WTC11 (cell line): ENCODE measurements at regions not wholly inside any gene's neighbourhood (a gene's known extent, or its start where the extent isn't known, plus 50 kb on each side); places are given as distances from the start of the nearest gene placed in this dataset.

Experiments used
- ATAC-seq: fragments of 200-7000 bp; cut with Tn5 transposase; 2 replicates; pipeline ENCODE4 v1.10.0; 2021; ENCODE audit warnings: mild to moderate bottlenecking, moderate library complexity
- CTCF ChIA-PET: fragments of 300-600 bp; sonication (Branson Sonifier 250); formaldehyde crosslinking; loops from one replicate; lab custom pipeline; 2021; ENCODE audit warnings: antibody characterized with exemption; lab: Charles Lee
- POLR2A ChIA-PET: fragments of 350-600 bp; sonication (Branson Sonifier 250); formaldehyde crosslinking; loops from one replicate; lab custom pipeline; 2021; ENCODE audit warnings: antibody characterized with exemption; lab: Charles Lee
- DNase-seq: peaks from one replicate; pipeline ENCODE4 v3.0.0; 2021; ENCODE audit warnings: low spot score
- H3K27ac Mint-ChIP-seq: 2 replicates; pipeline ENCODE4 v1.8.0; 2021; ENCODE audit warnings: mixed read lengths
- H3K27me3 Mint-ChIP-seq: 2 replicates; pipeline ENCODE4 v1.8.0; 2021; ENCODE audit warnings: low read depth, mild to moderate bottlenecking, moderate library complexity, mixed read lengths
- H3K36me3 Mint-ChIP-seq: 2 replicates; pipeline ENCODE4 v1.8.0; 2021; ENCODE audit warnings: mixed read lengths
- H3K4me1 Mint-ChIP-seq: 2 replicates; pipeline ENCODE4 v1.8.0; 2022; ENCODE audit warnings: mixed read lengths
- H3K4me3 Mint-ChIP-seq: 2 replicates; pipeline ENCODE4 v1.8.0; 2021; ENCODE audit warnings: mild to moderate bottlenecking, moderate library complexity, mixed read lengths
- H3K9me3 Mint-ChIP-seq: 2 replicates; pipeline ENCODE4 v1.8.0; 2021; ENCODE audit warnings: mixed read lengths
- CDX4 ChIP-seq: fragments of 250-450 bp; sonication (Bioruptor Pico); IDR thresholded peaks from 2 replicates; pipeline ENCODE4 v1.9.0; 2021; ENCODE audit warnings: moderate library complexity, mild to moderate bottlenecking, inconsistent platforms, borderline replicate concordance
- E2F5 ChIP-seq: sonication (generic); formaldehyde crosslinking; IDR thresholded peaks from 2 replicates; pipeline ENCODE4 v1.8.1; 2022; ENCODE audit warnings: mild to moderate bottlenecking, moderate library complexity, missing genetic modification reagents
- EMX1 ChIP-seq: fragments of 250-450 bp; sonication (Bioruptor Pico); IDR thresholded peaks from 2 replicates; pipeline ENCODE4 v1.8.0; 2021; ENCODE audit warnings: mild to moderate bottlenecking
- GABPB1 ChIP-seq: sonication (generic); formaldehyde crosslinking; IDR thresholded peaks from 2 replicates; pipeline ENCODE4 v1.8.1; 2023; ENCODE audit warnings: mild to moderate bottlenecking, missing genetic modification reagents
- MXD4 ChIP-seq: fragments of 250-450 bp; sonication (Bioruptor Pico); IDR thresholded peaks from 2 replicates; pipeline ENCODE4 v1.8.0; 2021; ENCODE audit warnings: mild to moderate bottlenecking, moderate library complexity, borderline replicate concordance
- NFATC4 ChIP-seq: fragments of 250-450 bp; sonication (Bioruptor Pico); IDR thresholded peaks from 2 replicates; pipeline ENCODE4 v1.9.0; 2021; ENCODE audit warnings: mild to moderate bottlenecking
- NR3C1 ChIP-seq: sonication (generic); formaldehyde crosslinking; conservative IDR thresholded peaks from 2 replicates; pipeline ENCODE4 v1.8.1; 2023; ENCODE audit warnings: low read depth, mild to moderate bottlenecking, missing genetic modification reagents
- RELA ChIP-seq: sonication (generic); formaldehyde crosslinking; IDR thresholded peaks from 2 replicates; pipeline ENCODE4 v1.8.1; 2022; ENCODE audit warnings: missing genetic modification reagents, mild to moderate bottlenecking, borderline replicate concordance
- RORB ChIP-seq: fragments of 250-450 bp; sonication (Bioruptor Pico); IDR thresholded peaks from 2 replicates; pipeline ENCODE4 v1.9.0; 2021; ENCODE audit warnings: mild to moderate bottlenecking
- TCF7 ChIP-seq: sonication (generic); formaldehyde crosslinking; IDR thresholded peaks from 2 replicates; pipeline ENCODE4 v1.8.0; 2022; ENCODE audit warnings: mild to moderate bottlenecking, low read depth, missing genetic modification reagents, moderate library complexity
- TP53 ChIP-seq: sonication (generic); formaldehyde crosslinking; IDR thresholded peaks from 2 replicates; pipeline ENCODE4 v1.8.1; 2023; ENCODE audit warnings: mild to moderate bottlenecking, missing genetic modification reagents
- USF2 ChIP-seq: sonication (generic); formaldehyde crosslinking; IDR thresholded peaks from 2 replicates; pipeline ENCODE4 v1.8.1; 2023; ENCODE audit warnings: mild to moderate bottlenecking, missing genetic modification reagents, moderate library complexity
- ZNF219 ChIP-seq: sonication (generic); formaldehyde crosslinking; IDR thresholded peaks from 2 replicates; pipeline ENCODE4 v1.8.0; 2023; ENCODE audit warnings: missing genetic modification reagents, mild to moderate bottlenecking, borderline replicate concordance
- ZNF423 ChIP-seq: fragments of 250-450 bp; sonication (Bioruptor Pico); IDR thresholded peaks from 2 replicates; pipeline ENCODE4 v2.1.2; 2022; ENCODE audit warnings: mild to moderate bottlenecking, moderate library complexity
- TF ChIP-seq, protein P1 (sequence below): sonication (generic); formaldehyde crosslinking; IDR thresholded peaks from 2 replicates; pipeline ENCODE4 v1.8.0; 2022; ENCODE audit warnings: missing genetic modification reagents
- TF ChIP-seq, protein P2 (sequence below): fragments of 250-450 bp; sonication (Bioruptor Pico); IDR thresholded peaks from 2 replicates; pipeline ENCODE4 v1.8.0; 2021; ENCODE audit warnings: mild to moderate bottlenecking
- TF ChIP-seq, protein P3 (sequence below): sonication (generic); formaldehyde crosslinking; IDR thresholded peaks from 2 replicates; pipeline ENCODE4 v1.8.0; 2023; ENCODE audit warnings: missing genetic modification reagents, mild to moderate bottlenecking, borderline replicate concordance

DNA sequence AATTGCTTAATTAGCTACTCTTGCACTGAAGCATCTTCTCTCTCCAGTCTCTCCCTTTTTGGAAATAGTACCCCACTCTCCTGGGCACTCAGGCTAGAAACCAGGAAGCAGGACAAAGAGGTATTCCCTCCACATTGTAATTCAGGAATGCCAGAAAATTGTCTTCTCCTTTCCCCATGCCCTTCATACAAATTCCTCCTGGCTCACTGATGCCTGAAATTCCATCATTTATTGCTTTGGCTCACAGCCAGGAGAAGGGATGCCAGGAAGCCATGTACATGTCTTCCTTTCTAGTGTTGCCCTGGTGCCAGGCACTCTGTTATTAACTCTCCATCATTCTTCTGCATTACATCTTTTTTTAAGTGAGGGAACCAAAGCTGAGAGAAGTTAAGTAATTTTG, 716.5 kb upstream of the C9orf72 start (continued):
- TF ChIP-seq, protein P1, sequence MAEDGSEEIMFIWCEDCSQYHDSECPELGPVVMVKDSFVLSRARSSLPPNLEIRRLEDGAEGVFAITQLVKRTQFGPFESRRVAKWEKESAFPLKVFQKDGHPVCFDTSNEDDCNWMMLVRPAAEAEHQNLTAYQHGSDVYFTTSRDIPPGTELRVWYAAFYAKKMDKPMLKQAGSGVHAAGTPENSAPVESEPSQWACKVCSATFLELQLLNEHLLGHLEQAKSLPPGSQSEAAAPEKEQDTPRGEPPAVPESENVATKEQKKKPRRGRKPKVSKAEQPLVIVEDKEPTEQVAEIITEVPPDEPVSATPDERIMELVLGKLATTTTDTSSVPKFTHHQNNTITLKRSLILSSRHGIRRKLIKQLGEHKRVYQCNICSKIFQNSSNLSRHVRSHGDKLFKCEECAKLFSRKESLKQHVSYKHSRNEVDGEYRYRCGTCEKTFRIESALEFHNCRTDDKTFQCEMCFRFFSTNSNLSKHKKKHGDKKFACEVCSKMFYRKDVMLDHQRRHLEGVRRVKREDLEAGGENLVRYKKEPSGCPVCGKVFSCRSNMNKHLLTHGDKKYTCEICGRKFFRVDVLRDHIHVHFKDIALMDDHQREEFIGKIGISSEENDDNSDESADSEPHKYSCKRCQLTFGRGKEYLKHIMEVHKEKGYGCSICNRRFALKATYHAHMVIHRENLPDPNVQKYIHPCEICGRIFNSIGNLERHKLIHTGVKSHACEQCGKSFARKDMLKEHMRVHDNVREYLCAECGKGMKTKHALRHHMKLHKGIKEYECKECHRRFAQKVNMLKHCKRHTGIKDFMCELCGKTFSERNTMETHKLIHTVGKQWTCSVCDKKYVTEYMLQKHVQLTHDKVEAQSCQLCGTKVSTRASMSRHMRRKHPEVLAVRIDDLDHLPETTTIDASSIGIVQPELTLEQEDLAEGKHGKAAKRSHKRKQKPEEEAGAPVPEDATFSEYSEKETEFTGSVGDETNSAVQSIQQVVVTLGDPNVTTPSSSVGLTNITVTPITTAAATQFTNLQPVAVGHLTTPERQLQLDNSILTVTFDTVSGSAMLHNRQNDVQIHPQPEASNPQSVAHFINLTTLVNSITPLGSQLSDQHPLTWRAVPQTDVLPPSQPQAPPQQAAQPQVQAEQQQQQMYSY (CRISPR knock-in tag) = no peak

DNA sequence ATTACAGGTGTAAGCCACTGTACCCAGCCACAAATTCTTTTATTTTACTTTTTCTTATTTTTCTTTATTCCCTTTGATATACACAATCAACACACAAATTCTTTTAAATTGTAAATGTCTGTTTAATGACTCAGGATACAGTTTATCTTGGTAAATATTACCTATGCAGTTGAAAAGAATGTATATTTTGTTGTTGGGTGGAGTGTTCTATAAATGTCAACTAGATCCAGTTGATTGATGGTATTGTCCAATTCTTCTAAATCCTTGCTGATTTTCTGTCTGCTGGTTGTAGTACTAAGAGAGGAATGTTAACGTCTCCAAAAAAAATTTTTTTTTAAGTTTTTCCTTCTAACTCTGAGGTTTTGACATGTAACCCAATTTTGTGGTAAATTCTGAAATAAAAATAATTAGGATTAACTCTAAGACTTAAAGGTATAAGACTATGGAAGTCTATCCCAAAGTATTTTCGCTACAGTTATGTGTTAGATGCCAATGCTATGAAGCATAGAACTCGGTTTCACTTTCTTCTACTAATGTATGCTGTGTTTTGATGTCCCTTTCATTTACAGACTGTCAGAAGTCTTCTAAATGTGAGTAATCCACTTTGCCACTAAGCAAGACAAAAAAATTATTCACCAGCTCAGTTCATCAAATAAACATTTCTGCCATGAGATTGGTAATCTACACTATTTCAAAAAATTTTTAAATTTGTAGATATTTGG, 720.2 kb upstream of the C9orf72 start:
- H3K27me3 Mint-ChIP-seq = no peaks in the 10 kb centered on the region
- peaks cover 15% of the 10 kb centered on the region for H3K4me1 Mint-ChIP-seq
- DNase-seq = no peak
- peaks cover 25% of the 10 kb centered on the region for H3K9me3 Mint-ChIP-seq
- no peak overlapping the region for H3K4me3 Mint-ChIP-seq
- peaks cover 6% of the 10 kb centered on the region; the same call in 1 of the 2 replicates for H3K36me3 Mint-ChIP-seq
- no peak overlapping the region for H3K27ac Mint-ChIP-seq
- ChIA-PET CTCF (no interaction called here), POLR2A (no interaction called here)
- no peak for ATAC-seq
- TF ChIP-seq, protein P2, sequence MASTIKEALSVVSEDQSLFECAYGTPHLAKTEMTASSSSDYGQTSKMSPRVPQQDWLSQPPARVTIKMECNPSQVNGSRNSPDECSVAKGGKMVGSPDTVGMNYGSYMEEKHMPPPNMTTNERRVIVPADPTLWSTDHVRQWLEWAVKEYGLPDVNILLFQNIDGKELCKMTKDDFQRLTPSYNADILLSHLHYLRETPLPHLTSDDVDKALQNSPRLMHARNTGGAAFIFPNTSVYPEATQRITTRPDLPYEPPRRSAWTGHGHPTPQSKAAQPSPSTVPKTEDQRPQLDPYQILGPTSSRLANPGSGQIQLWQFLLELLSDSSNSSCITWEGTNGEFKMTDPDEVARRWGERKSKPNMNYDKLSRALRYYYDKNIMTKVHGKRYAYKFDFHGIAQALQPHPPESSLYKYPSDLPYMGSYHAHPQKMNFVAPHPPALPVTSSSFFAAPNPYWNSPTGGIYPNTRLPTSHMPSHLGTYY (CRISPR knock-in tag) = no peak
- no peak for TF ChIP-seq NR3C1 (CRISPR knock-in tag)

GRCh38 chr9:28301281-28301680, 728.0 kb upstream of the C9orf72 start:
- ChIA-PET CTCF (no interaction called here), POLR2A (no interaction called here)
- DNase-seq (no peak), ATAC-seq (no peak)
- Mint-ChIP-seq H3K4me3 (no peak overlapping the region), H3K27me3 (no peaks in the 10 kb centered on the region), H3K9me3 (peaks cover 4% of the 10 kb centered on the region; the same call in 1 of the 2 replicates)
- no peak for TF ChIP-seq TCF7
- TF ChIP-seq, all 79 proteins: peak for 0
- H3K4me1 Mint-ChIP-seq = peaks cover 4% of the 10 kb centered on the region; the same call in 1 of the 2 replicates
- no peaks in the 10 kb centered on the region for H3K36me3 Mint-ChIP-seq
- H3K27ac Mint-ChIP-seq = no peak overlapping the region

DNA sequence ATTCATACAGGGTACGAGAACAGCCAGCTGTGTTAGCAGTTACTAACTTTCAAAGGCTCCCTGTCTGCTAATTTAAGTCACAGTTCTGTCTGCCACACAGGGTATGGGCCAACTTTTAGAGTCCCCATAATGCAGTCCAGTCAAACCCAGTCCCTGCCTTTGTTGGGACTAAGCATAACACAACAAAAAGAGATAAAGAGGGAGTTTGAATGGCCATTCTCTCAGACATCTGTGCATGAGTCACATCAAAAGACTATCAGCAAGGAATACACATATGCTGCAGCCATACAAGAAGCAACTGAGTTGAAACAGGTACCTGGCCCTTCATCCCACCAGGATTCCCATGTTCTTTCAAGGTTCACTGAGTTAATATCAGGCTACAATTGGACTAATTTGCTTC, 744.5 kb upstream of the C9orf72 start:
- H3K9me3 Mint-ChIP-seq = no peaks in the 10 kb centered on the region
- DNase-seq = no peak
- peaks cover 5% of the 10 kb centered on the region for H3K4me1 Mint-ChIP-seq
- no peak overlapping the region for H3K4me3 Mint-ChIP-seq
- CTCF ChIA-PET = no interaction called here
- no peak overlapping the region for H3K27ac Mint-ChIP-seq
- H3K36me3 Mint-ChIP-seq = no peaks in the 10 kb centered on the region
- peak; percentile 30; the same call in 1 of the 2 replicates for ATAC-seq
- no peaks in the 10 kb centered on the region for H3K27me3 Mint-ChIP-seq
- POLR2A ChIA-PET = no interaction called here
- no peak for TF ChIP-seq MXD4
- no peak for TF ChIP-seq ZNF219 (CRISPR knock-in tag)
- no peak for TF ChIP-seq E2F5 (CRISPR knock-in tag)
- no peak for TF ChIP-seq TP53 (CRISPR knock-in tag)
- TF ChIP-seq NFATC4 (CRISPR knock-in tag) = no peak
- TF ChIP-seq EMX1 (CRISPR knock-in tag) = no peak
- TF ChIP-seq CDX4 (CRISPR knock-in tag) = no peak
- TF ChIP-seq, protein P3, sequence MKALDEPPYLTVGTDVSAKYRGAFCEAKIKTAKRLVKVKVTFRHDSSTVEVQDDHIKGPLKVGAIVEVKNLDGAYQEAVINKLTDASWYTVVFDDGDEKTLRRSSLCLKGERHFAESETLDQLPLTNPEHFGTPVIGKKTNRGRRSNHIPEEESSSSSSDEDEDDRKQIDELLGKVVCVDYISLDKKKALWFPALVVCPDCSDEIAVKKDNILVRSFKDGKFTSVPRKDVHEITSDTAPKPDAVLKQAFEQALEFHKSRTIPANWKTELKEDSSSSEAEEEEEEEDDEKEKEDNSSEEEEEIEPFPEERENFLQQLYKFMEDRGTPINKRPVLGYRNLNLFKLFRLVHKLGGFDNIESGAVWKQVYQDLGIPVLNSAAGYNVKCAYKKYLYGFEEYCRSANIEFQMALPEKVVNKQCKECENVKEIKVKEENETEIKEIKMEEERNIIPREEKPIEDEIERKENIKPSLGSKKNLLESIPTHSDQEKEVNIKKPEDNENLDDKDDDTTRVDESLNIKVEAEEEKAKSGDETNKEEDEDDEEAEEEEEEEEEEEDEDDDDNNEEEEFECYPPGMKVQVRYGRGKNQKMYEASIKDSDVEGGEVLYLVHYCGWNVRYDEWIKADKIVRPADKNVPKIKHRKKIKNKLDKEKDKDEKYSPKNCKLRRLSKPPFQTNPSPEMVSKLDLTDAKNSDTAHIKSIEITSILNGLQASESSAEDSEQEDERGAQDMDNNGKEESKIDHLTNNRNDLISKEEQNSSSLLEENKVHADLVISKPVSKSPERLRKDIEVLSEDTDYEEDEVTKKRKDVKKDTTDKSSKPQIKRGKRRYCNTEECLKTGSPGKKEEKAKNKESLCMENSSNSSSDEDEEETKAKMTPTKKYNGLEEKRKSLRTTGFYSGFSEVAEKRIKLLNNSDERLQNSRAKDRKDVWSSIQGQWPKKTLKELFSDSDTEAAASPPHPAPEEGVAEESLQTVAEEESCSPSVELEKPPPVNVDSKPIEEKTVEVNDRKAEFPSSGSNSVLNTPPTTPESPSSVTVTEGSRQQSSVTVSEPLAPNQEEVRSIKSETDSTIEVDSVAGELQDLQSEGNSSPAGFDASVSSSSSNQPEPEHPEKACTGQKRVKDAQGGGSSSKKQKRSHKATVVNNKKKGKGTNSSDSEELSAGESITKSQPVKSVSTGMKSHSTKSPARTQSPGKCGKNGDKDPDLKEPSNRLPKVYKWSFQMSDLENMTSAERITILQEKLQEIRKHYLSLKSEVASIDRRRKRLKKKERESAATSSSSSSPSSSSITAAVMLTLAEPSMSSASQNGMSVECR (CRISPR knock-in tag) = no peak
- TF ChIP-seq USF2 = no peak
- TF ChIP-seq RORB (CRISPR knock-in tag) = no peak
- TF ChIP-seq GABPB1 (CRISPR knock-in tag) = no peak
- TF ChIP-seq ZNF423 (CRISPR knock-in tag) = no peak
- no peak for TF ChIP-seq RELA (CRISPR knock-in tag)
